ENCODE measurements at regions not wholly inside any gene's neighbourhood (a gene's known extent, or its start where the extent isn't known, plus 50 kb on each side); places are given as distances from the start of the nearest gene placed in this dataset.

DNA sequence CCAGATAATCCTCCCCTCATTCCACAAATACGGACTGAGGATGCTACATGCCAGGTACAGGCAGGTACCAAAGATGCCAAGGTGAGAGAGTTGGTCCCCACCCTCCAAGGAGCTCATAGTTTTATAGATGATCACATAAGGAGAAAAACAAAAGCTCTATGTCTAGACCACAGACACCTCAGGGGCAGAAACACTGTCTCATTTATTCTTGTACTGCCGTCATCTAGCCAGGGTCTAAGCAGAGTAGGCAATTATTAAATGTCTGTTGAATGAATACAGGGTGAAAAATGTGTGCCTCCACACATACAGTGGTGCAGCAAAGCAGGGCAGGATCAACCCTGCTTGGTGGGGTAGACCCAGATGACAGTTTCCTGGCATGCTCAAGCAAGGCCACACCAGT lies 439.8 kb upstream of the JARID2 start:
- Histone ChIP-seq H4K8ac (replicated peaks; ENCODE audit: insufficient read length, low read depth, low read length) (no peak overlapping the region), H3K4me2 (ENCODE audit: insufficient read depth, insufficient read length, low read length) (no peak overlapping the region), H3T11ph (ENCODE audit: low read length) (no peak overlapping the region), H3K9me3 (ENCODE audit: control insufficient read depth, low read depth, low read length) (peaks cover 7% of the 10 kb centered on the region), H4K20me1 (ENCODE audit: control insufficient read depth, insufficient read depth, insufficient read length) (no peaks in the 10 kb centered on the region), H3K56ac (ENCODE audit: insufficient read length, low read depth, low read length) (no peak overlapping the region), H2BK12ac (ENCODE audit: insufficient read length, low read depth, low read length) (no peak overlapping the region), H2AK5ac (ENCODE audit: insufficient read length, low read length) (no peak overlapping the region), H2BK20ac (ENCODE audit: low read depth, low read length, poor library complexity, severe bottlenecking) (no peak overlapping the region), H3K27me3 (ENCODE audit: insufficient read depth, low read length) (no peaks in the 10 kb centered on the region), H2BK5ac (ENCODE audit: insufficient read length, low read length) (no peak overlapping the region), H3K23ac (ENCODE audit: insufficient read length, low read depth, low read length) (no peak overlapping the region), H2BK15ac (ENCODE audit: low read depth, low read length) (no peak overlapping the region), H3K79me1 (ENCODE audit: insufficient read depth, low read depth, low read length, poor library complexity, severe bottlenecking) (no peaks in the 10 kb centered on the region), H3K9ac (ENCODE audit: extremely low read depth, insufficient read length, low read length) (no peak overlapping the region), H3K4ac (ENCODE audit: low read depth, low read length) (no peak overlapping the region), H3K27ac (ENCODE audit: insufficient read length, low read depth, low read length) (no peak overlapping the region), H2BK120ac (ENCODE audit: low read depth, low read length, poor library complexity, severe bottlenecking) (no peak overlapping the region), H3K14ac (ENCODE audit: insufficient read depth, low read length) (no peak overlapping the region), H2AFZ (ENCODE audit: low read length) (no peak overlapping the region), H4K91ac (ENCODE audit: insufficient read length, low read depth, low read length) (no peak overlapping the region), H3K23me2 (ENCODE audit: insufficient read length, low read depth, low read length, poor library complexity, severe bottlenecking) (no peaks in the 10 kb centered on the region), H3K18ac (ENCODE audit: insufficient read length, low read depth, low read length) (no peak overlapping the region), H4K5ac (ENCODE audit: insufficient read length, low read depth, low read length) (no peak overlapping the region), H3K79me2 (ENCODE audit: insufficient read depth, low read length) (no peaks in the 10 kb centered on the region), H3K4me1 (ENCODE audit: insufficient read depth, low read length) (peaks cover 2% of the 10 kb centered on the region; the same call in 1 of the 2 replicates)
- no CpG with 5 or more reads among the region's 2 CpGs for WGBS (ENCODE audit: extremely low coverage, insufficient read length, low lambda C conversion rate)
- DNase-seq, result no peak
- H3K4me1 Mint-ChIP-seq, result peaks cover 10 to 11% of the 10 kb centered on the region in 2 experiments
- H3K27ac Mint-ChIP-seq, result no peak overlapping the region
- H3K27me3 Mint-ChIP-seq (ENCODE audit: low read depth), result peaks cover 13% of the 10 kb centered on the region
- TF ChIP-seq, protein P1, sequence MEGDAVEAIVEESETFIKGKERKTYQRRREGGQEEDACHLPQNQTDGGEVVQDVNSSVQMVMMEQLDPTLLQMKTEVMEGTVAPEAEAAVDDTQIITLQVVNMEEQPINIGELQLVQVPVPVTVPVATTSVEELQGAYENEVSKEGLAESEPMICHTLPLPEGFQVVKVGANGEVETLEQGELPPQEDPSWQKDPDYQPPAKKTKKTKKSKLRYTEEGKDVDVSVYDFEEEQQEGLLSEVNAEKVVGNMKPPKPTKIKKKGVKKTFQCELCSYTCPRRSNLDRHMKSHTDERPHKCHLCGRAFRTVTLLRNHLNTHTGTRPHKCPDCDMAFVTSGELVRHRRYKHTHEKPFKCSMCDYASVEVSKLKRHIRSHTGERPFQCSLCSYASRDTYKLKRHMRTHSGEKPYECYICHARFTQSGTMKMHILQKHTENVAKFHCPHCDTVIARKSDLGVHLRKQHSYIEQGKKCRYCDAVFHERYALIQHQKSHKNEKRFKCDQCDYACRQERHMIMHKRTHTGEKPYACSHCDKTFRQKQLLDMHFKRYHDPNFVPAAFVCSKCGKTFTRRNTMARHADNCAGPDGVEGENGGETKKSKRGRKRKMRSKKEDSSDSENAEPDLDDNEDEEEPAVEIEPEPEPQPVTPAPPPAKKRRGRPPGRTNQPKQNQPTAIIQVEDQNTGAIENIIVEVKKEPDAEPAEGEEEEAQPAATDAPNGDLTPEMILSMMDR (conservative IDR thresholded peaks at IDR 0.05), result no peak
- peaks cover 6 to 12% (median 8%) of the 10 kb centered on the region in 3 experiments for H3K36me3 Mint-ChIP-seq (ENCODE audit: insufficient read depth in 1 of 3, low read depth in 3 of 3)
- H3K4me3 Mint-ChIP-seq, result no peak overlapping the region
- peaks cover 6 to 14% of the 10 kb centered on the region in 2 experiments for H3K9me3 Mint-ChIP-seq
